Neural progenitor cell (in vitro differentiated cells): ENCODE measurements at regions not wholly inside any gene's neighbourhood (a gene's known extent, or its start where the extent isn't known, plus 50 kb on each side); places are given as distances from the start of the nearest gene placed in this dataset.

Experiments used
- EZH2phosphoT487 ChIP-seq: fragments of 200-600 bp; sonication (generic); IDR thresholded peaks from 2 replicates; pipeline ENCODE4 v1.6.1; 2017; ENCODE audit warnings: antibody characterized with exemption
- TF ChIP-seq, protein P1 (sequence below): fragments of 200-600 bp; sonication (generic); IDR thresholded peaks from 2 replicates; pipeline ENCODE4 v1.5.1; 2017; ENCODE audit warnings: antibody characterized with exemption, mild to moderate bottlenecking

- TF ChIP-seq, protein P1, sequence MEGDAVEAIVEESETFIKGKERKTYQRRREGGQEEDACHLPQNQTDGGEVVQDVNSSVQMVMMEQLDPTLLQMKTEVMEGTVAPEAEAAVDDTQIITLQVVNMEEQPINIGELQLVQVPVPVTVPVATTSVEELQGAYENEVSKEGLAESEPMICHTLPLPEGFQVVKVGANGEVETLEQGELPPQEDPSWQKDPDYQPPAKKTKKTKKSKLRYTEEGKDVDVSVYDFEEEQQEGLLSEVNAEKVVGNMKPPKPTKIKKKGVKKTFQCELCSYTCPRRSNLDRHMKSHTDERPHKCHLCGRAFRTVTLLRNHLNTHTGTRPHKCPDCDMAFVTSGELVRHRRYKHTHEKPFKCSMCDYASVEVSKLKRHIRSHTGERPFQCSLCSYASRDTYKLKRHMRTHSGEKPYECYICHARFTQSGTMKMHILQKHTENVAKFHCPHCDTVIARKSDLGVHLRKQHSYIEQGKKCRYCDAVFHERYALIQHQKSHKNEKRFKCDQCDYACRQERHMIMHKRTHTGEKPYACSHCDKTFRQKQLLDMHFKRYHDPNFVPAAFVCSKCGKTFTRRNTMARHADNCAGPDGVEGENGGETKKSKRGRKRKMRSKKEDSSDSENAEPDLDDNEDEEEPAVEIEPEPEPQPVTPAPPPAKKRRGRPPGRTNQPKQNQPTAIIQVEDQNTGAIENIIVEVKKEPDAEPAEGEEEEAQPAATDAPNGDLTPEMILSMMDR = no peak
- TF ChIP-seq EZH2phosphoT487 = no peak
Observed at GRCh38 chr1:118785246-118785645, 202.9 kb downstream of the TBX15 start.
